Colonic mucosa (tissue), 4 donors: ENCODE measurements at regions not wholly inside any gene's neighbourhood (a gene's known extent, or its start where the extent isn't known, plus 50 kb on each side); places are given as distances from the start of the nearest gene placed in this dataset.

Experiments
- DNase-seq: peaks from one replicate; pipeline ENCODE4 v3.0.0-alpha.2; 2020
- H3K27ac ChIP-seq: fragments of 200-600 bp; one replicate; pipeline ENCODE4 v1.8.0; 2021
- H3K27me3 ChIP-seq: fragments of 200-600 bp; one replicate; pipeline ENCODE4 v1.8.0; 2021
- H3K36me3 ChIP-seq: fragments of 200-600 bp; one replicate; pipeline ENCODE4 v1.8.0; 2021
- H3K4me1 ChIP-seq: fragments of 200-600 bp; one replicate; pipeline ENCODE4 v1.8.0; 2021; ENCODE audit warnings: mild to moderate bottlenecking
- H3K4me3 ChIP-seq: fragments of 200-600 bp; one replicate; pipeline ENCODE4 v1.8.0; 2021
- H3K9ac ChIP-seq, 2 donors: one replicate each; pipeline ENCODE4 v1.7.0; 2013; ENCODE audit warnings: control low read depth in 2 of 2, low read depth in 2 of 2, low read length in 2 of 2
- H3K9me3 ChIP-seq: fragments of 200-600 bp; one replicate; pipeline ENCODE4 v1.8.0; 2021
- CTCF ChIP-seq: fragments of 200-600 bp; IDR thresholded peaks from one replicate; pipeline ENCODE4 v1.8.0; 2022; ENCODE audit warnings: antibody characterized with exemption, mild to moderate bottlenecking
- intact Hi-C: fragments of 100-400 bp; cut with DNase I; formaldehyde crosslinking; loops from one replicate; pipeline ENCODE4 v1.14.1; 2022
- donor health status: healthy.
- donor health status: DM: no; HTN: no; CAD: no.
- donor health status: DM: no; HTN: no; CAD: no.

- H3K36me3 ChIP-seq = no peaks in the 10 kb centered on the region
- no peaks in the 10 kb centered on the region for H3K9me3 ChIP-seq
- H3K4me1 ChIP-seq = no peaks in the 10 kb centered on the region
- no peak overlapping the region for H3K4me3 ChIP-seq
- no peak for TF ChIP-seq CTCF
- no peak overlapping the region for H3K9ac ChIP-seq
- intact Hi-C loops = no loop called here
- H3K27me3 ChIP-seq = no peaks in the 10 kb centered on the region
- H3K27ac ChIP-seq = no peak overlapping the region
- DNase-seq = no peak
Observed at GRCh38 chr6:88262332-88262731, 96.2 kb upstream of the CNR1 start.

- Histone ChIP-seq H3K4me3 (no peak overlapping the region), H3K27me3 (no peaks in the 10 kb centered on the region), H3K27ac (no peak overlapping the region), H3K9ac (no peak overlapping the region), H3K9me3 (no peaks in the 10 kb centered on the region), H3K4me1 (no peaks in the 10 kb centered on the region), H3K36me3 (no peaks in the 10 kb centered on the region)
- intact Hi-C loops = no loop called here
- TF ChIP-seq CTCF = no peak
- no peak for DNase-seq
Observed at GRCh38 chr6:88251301-88251700, 85.2 kb upstream of the CNR1 start.

- H3K4me3 ChIP-seq = no peak overlapping the region
- H3K36me3 ChIP-seq = no peaks in the 10 kb centered on the region
- H3K27ac ChIP-seq = no peak overlapping the region
- H3K4me1 ChIP-seq = no peaks in the 10 kb centered on the region
- intact Hi-C loops = no loop called here
- no peak overlapping the region for H3K9ac ChIP-seq
- H3K9me3 ChIP-seq = no peaks in the 10 kb centered on the region
- no peak for DNase-seq
- no peak for TF ChIP-seq CTCF
- no peaks in the 10 kb centered on the region for H3K27me3 ChIP-seq
Observed at GRCh38 chr6:88248709-88249321, 82.7 kb upstream of the CNR1 start.

GRCh38 chr6:88246654-88247053 lies 80.5 kb upstream of the CNR1 start:
- Histone ChIP-seq H3K36me3 (no peaks in the 10 kb centered on the region), H3K4me1 (no peaks in the 10 kb centered on the region), H3K27me3 (no peaks in the 10 kb centered on the region), H3K9ac (no peak overlapping the region), H3K27ac (no peak overlapping the region), H3K4me3 (no peak overlapping the region), H3K9me3 (no peaks in the 10 kb centered on the region)
- intact Hi-C loops = no loop called here
- no peak for TF ChIP-seq CTCF
- DNase-seq = no peak

GRCh38 chr6:88244721-88245120 lies 78.6 kb upstream of the CNR1 start:
- H3K9ac ChIP-seq = no peak overlapping the region
- H3K27ac ChIP-seq = no peak overlapping the region
- DNase-seq = no peak
- no peaks in the 10 kb centered on the region for H3K36me3 ChIP-seq
- no peaks in the 10 kb centered on the region for H3K27me3 ChIP-seq
- no peaks in the 10 kb centered on the region for H3K9me3 ChIP-seq
- no peaks in the 10 kb centered on the region for H3K4me1 ChIP-seq
- intact Hi-C loops = no loop called here
- H3K4me3 ChIP-seq = no peak overlapping the region
- no peak for TF ChIP-seq CTCF
